ENCODE measurements at regions not wholly inside any gene's neighbourhood (a gene's known extent, or its start where the extent isn't known, plus 50 kb on each side); places are given as distances from the start of the nearest gene placed in this dataset.

GRCh38 chr10:111208951-111209350 lies 132.1 kb downstream of the ADRA2A start:
- DNase-seq (ENCODE audit: low spot score) (no peak), ATAC-seq (no peak)
- Mint-ChIP-seq H3K36me3 (no peaks in the 10 kb centered on the region), H3K27me3 (ENCODE audit: low read depth) (no peaks in the 10 kb centered on the region), H3K4me3 (no peak overlapping the region), H3K27ac (no peak overlapping the region), H3K4me1 (peaks cover 8% of the 10 kb centered on the region), H3K9me3 (no peaks in the 10 kb centered on the region)
- TF ChIP-seq PREB (CRISPR knock-in tag; IDR thresholded peaks at IDR 0.05; ENCODE audit: borderline replicate concordance) (no peak), JUN (CRISPR knock-in tag; IDR thresholded peaks at IDR 0.05) (no peak), GTF2I (CRISPR knock-in tag; conservative IDR thresholded peaks at IDR 0.05) (no peak)
- POLR2A ChIA-PET = no interaction called here
- CTCF ChIA-PET = interaction anchor here (3.2 kb wide), 1 partner anchor 133 kb away, joined by 43 read pairs; the partner anchor contains the start of gene ADRA2A

- Mint-ChIP-seq H3K9me3 (no peaks in the 10 kb centered on the region), H3K4me1 (peaks cover 6% of the 10 kb centered on the region), H3K4me3 (no peak overlapping the region), H3K27ac (no peak overlapping the region), H3K27me3 (ENCODE audit: low read depth) (no peaks in the 10 kb centered on the region), H3K36me3 (no peaks in the 10 kb centered on the region)
- ATAC-seq (no peak), DNase-seq (ENCODE audit: low spot score) (no peak)
- ChIA-PET POLR2A (no interaction called here), CTCF (interaction anchor here (1.9 kb wide), 1 partner anchor 133 kb away, joined by 12 read pairs; the partner anchor contains the start of gene ADRA2A)
- TF ChIP-seq MXD4 (CRISPR knock-in tag; IDR thresholded peaks at IDR 0.05; ENCODE audit: borderline replicate concordance) (no peak), ATF3 (CRISPR knock-in tag; conservative IDR thresholded peaks at IDR 0.05) (no peak), E2F4 (CRISPR knock-in tag; IDR thresholded peaks at IDR 0.05; ENCODE audit: borderline replicate concordance, low read depth) (no peak), JUN (CRISPR knock-in tag; IDR thresholded peaks at IDR 0.05) (no peak), ZNF512 (CRISPR knock-in tag; IDR thresholded peaks at IDR 0.05; ENCODE audit: borderline replicate concordance) (no peak), FOXK1 (CRISPR knock-in tag; IDR thresholded peaks at IDR 0.05) (no peak)
These were observed 132.9 kb downstream of the ADRA2A start for GRCh38 chr10:111209692-111210091.

GRCh38 chr10:111211241-111211640 lies 134.4 kb downstream of the ADRA2A start:
- ATAC-seq = no peak
- Mint-ChIP-seq H3K9me3 (no peaks in the 10 kb centered on the region; the same call in 1 of the 2 replicates), H3K27ac (no peak overlapping the region), H3K27me3 (ENCODE audit: low read depth) (no peaks in the 10 kb centered on the region), H3K4me3 (no peak overlapping the region), H3K36me3 (peaks cover 2% of the 10 kb centered on the region; the same call in 1 of the 2 replicates), H3K4me1 (no peaks in the 10 kb centered on the region)
- ChIA-PET CTCF (interaction anchor here (1.9 kb wide), 1 partner anchor 135 kb away, joined by 12 read pairs; the partner anchor contains the start of gene ADRA2A), POLR2A (no interaction called here)
- TF ChIP-seq MLX (CRISPR knock-in tag; IDR thresholded peaks at IDR 0.05) (no peak), NR1H2 (CRISPR knock-in tag; IDR thresholded peaks at IDR 0.05) (no peak), USF2 (CRISPR knock-in tag; IDR thresholded peaks at IDR 0.05) (no peak), ATF3 (CRISPR knock-in tag; conservative IDR thresholded peaks at IDR 0.05) (no peak), IRF1 (CRISPR knock-in tag; IDR thresholded peaks at IDR 0.05) (no peak), ZNF396 (CRISPR knock-in tag; IDR thresholded peaks at IDR 0.05; ENCODE audit: borderline replicate concordance) (no peak), CREB1 (CRISPR knock-in tag; IDR thresholded peaks at IDR 0.05) (no peak), GTF2I (CRISPR knock-in tag; conservative IDR thresholded peaks at IDR 0.05) (no peak), NR3C1 (CRISPR knock-in tag; conservative IDR thresholded peaks at IDR 0.05; ENCODE audit: low read depth) (no peak), JUN (CRISPR knock-in tag; IDR thresholded peaks at IDR 0.05) (no peak), MXD4 (CRISPR knock-in tag; IDR thresholded peaks at IDR 0.05; ENCODE audit: borderline replicate concordance) (no peak), USF1 (CRISPR knock-in tag; IDR thresholded peaks at IDR 0.05) (no peak), SP1 (CRISPR knock-in tag; conservative IDR thresholded peaks at IDR 0.05) (no peak), ZNF121 (CRISPR knock-in tag; IDR thresholded peaks at IDR 0.05) (no peak), TEAD4 (CRISPR knock-in tag; IDR thresholded peaks at IDR 0.05) (no peak)
- DNase-seq (ENCODE audit: low spot score) = no peak

Data from WTC11 (cell line).